ENCODE measurements at regions not wholly inside any gene's neighbourhood (a gene's known extent, or its start where the extent isn't known, plus 50 kb on each side); places are given as distances from the start of the nearest gene placed in this dataset.

- DNase-seq (ENCODE audit: low spot score), result peak; percentile 39
Measured at GRCh38 chr6:1482381-1483166, 93.2 kb downstream of the FOXF2 start.

- DNase-seq (ENCODE audit: low spot score), result peak; percentile 90
Measured at GRCh38 chr6:1485678-1486077, 96.3 kb downstream of the FOXF2 start.

DNA sequence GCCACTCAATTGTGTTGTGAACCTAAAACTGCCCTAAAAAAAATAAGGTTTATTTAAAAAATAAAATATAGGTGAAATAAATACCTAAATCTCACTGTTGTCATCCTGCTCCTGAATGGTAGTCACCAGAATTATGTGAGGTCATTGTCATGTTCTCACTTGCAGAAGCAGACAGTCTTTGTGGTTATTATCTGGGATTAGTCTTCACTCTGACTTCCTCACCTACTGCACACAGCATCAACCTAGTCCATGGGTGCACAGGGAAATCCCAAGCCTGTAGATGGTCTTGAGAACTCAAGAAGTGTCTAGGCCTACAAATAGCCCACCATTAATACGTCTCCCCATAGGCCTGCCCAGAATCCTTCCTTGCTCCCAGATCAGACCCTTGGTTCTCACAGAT is 97.0 kb downstream of the FOXF2 start:
- no peak for DNase-seq (ENCODE audit: low spot score)

- no peak for DNase-seq (ENCODE audit: low spot score)
Measured at GRCh38 chr6:1487239-1487638, 97.9 kb downstream of the FOXF2 start.

DNA sequence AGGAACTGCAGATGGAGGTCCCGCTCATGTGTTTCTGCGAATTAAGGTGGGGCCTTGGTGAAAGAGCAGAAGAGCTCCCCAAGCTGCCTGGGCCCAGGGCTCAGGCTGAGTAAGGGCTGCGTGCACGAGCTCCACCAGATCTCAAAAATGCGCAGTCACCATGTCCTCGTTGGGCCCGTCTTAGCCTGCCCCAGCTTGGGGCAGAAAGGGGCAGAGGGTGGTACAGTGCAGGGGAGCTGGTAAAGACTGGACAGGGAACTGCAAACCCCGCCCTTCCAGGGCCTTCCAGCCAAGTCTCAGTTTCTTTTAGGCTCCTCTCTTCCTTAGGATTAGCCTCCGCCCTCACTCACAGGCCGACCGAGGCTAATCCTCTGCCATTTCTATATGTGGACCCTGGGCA is 101.6 kb downstream of the FOXF2 start:
- no peak for DNase-seq (ENCODE audit: low spot score)

GRCh38 chr6:1491591-1492319 is 102.4 kb downstream of the FOXF2 start:
- no peak for DNase-seq (ENCODE audit: low spot score)

- DNase-seq (ENCODE audit: low spot score), result no peak
Measured at GRCh38 chr6:1494671-1495070, 105.3 kb downstream of the FOXF2 start.

GRCh38 chr6:1495344-1495743 is 106.0 kb downstream of the FOXF2 start:
- no peak for DNase-seq (ENCODE audit: low spot score)

- no peak for DNase-seq (ENCODE audit: low spot score)
Measured at GRCh38 chr6:1496092-1496491, 106.7 kb downstream of the FOXF2 start.

DNA sequence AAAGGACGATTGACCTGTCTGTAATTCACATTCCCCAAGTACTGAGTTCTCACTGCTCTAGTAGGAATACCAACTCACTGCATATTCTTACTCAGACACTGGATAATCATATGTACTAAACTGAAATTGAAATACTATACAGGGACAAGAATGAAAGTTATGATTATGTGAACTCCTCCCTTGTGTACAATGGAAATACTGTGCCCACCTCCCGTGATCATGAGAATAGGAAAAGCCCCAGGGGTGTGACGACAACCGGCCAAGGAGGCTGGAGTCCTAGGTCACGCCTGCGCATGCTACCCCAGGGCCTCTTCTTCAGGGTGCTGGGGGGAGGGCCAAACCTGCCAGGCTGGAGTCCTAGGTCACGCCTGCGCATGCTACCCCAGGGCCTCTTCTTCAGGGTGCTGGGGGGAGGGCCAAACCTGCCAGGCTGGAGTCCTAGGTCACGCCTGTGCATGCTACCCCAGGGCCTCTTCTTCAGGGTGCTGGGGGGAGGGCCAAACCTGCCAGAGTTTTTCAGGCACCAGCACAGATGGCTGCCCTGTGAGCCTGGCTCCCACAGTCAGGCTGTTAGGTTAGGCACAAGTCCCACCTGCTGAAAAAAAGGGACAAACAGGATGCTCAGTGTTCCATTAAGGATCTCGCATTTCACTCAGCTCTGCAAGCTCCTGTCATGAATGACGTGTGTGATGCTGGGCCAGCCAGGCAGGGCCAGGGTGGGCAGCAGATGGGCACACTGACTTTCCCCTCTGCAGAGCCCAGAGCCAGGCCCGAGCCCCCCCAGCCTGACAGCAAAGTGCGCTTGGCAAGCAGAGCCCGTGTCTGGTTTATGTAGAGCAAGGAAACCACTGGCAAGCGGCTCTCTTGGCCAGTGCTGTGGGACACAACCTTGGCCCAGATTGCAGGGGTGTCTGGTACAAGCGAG is 107.7 kb downstream of the FOXF2 start:
- DNase-seq (ENCODE audit: low spot score), result no peak

DNA sequence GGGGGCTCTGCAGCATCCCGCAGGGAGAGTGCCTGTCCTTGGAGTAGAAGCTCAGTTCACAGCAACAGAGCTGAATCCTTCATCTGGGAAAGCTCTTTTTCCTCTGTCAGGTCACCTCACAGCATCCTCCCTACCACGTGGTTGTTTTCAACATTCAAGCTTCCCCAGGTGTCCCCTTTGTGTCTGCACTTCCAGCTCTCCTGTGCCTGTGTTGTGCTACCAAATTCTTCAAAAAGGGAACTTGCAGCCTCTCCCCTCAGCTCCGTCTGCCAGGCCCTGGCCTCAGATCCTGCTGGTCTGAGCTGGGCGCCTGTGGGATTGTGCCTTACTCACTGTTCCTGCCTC is 108.4 kb downstream of the FOXF2 start:
- DNase-seq (ENCODE audit: low spot score), result no peak

DNA sequence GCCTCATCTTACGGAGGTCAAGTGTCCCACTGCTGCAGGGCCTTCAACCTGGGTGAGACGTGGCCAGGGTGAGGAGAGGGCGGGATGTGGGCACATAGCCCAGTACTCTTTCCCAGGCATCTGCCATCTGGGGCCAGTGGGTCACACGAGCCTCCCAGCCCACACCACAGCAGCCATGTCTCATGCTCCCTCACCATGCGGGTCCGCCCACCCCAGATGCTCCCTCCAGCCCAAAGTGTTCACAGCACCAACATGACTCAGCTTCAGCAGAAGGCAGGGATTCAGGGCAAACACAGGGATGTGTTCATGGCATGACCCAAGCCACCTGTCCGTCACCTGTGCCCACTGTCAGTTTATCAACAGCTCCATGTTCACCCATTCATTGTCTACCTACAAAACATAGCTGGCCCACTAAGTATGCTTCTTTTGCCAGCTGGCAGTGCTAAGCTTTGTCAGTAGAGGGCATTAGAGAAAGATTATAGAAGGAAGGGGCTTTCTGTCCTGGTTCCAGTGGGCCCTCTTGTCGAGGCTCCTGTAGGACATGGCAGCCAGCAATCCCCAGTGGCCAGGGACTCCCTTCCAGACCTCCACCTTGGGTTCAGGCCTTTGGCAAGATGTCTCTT is 109.2 kb downstream of the FOXF2 start:
- no peak for DNase-seq (ENCODE audit: low spot score)

DNA sequence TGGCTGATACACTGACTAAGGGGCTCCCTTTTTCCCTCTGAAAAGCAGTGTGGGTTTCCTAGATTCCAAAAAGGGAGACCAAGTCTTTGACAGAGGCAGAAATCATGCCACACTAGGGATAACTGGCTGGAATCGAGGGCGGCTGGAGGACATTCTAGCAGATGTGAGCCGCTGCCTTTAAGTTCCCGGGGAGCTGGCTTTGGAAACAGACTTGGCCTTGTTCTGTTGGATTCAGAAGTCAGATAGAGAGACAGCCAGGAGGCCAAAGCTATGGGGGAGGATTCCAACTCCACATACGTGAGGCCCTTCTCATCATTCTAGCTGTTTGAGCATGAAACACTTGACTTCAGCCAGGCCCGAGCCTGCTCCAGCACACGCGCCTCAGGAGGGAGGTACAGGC is 109.9 kb upstream of the FOXC1 start:
- DNase-seq (ENCODE audit: low spot score), result no peak

- DNase-seq (ENCODE audit: low spot score), result no peak
Measured at GRCh38 chr6:1500913-1501312, 108.8 kb upstream of the FOXC1 start.

GRCh38 chr6:1502041-1502440 is 107.7 kb upstream of the FOXC1 start:
- DNase-seq (ENCODE audit: low spot score), result no peak

GRCh38 chr6:1503811-1504210 is 105.9 kb upstream of the FOXC1 start:
- DNase-seq (ENCODE audit: low spot score), result no peak

- DNase-seq (ENCODE audit: low spot score), result no peak
Measured at GRCh38 chr6:1504465-1504864, 105.2 kb upstream of the FOXC1 start.

DNA sequence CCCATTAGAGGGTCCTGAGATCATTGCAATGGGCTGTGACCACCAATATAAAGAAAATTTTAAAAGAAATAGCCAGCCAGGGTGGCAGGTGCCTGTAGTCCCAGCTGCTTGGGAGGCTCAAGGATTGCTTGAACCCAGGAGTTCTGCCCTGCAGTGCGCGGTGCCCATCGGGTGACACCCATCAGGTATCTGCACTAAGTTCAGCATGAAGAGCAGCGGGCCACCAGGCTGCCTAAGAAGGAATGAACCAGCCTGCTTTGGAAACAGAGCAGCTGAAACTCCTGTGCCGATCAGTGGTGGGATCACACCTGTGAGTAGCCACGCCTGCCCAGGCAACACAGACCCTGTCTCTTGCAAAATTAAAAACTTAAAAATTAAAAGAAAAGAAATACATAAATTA is 102.5 kb upstream of the FOXC1 start:
- no peak for DNase-seq (ENCODE audit: low spot score)

GRCh38 chr6:1509241-1509640 is 100.5 kb upstream of the FOXC1 start:
- no peak for DNase-seq (ENCODE audit: low spot score)

GRCh38 chr6:1510239-1510638 is 99.5 kb upstream of the FOXC1 start:
- no peak for DNase-seq (ENCODE audit: low spot score)

GRCh38 chr6:1513215-1513780 is 96.4 kb upstream of the FOXC1 start:
- DNase-seq (ENCODE audit: low spot score), result no peak

GRCh38 chr6:1514078-1514477 is 95.6 kb upstream of the FOXC1 start:
- DNase-seq (ENCODE audit: low spot score), result no peak

Measured in RKO (cell line).